ENCODE measurements at regions not wholly inside any gene's neighbourhood (a gene's known extent, or its start where the extent isn't known, plus 50 kb on each side); places are given as distances from the start of the nearest gene placed in this dataset.

DNA sequence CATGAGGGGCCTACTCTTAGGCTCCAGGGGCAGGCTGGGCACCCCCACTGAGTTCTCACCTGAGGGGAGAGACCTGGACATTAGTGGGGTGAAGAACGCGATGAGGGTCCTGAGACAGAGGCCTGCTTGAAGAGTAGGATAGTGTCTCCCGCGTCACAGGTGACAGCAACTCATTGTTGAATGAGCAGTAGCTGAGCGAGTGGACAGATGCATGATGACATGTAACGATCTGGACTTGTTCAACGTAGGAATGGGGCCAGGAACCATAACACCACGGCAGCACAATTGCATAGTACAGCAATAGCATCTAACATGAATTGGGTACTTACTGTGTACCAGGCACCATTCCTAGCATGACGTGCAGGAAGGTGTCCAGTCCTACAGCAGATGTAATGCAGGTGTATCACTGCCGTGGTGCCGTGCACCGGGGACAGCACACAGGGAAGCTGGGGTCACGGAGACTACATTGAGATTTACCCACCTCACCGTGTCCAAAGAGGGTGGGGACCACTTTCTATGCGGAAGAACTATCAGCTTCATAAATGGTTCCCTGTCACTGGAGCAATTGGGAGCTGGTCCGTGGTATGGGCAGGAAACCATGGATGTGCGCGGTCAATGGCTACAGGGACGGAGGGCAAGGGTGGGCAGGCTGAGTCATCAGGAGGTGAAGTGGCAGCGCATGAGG, 1019.1 kb downstream of the TBC1D22A start:
- no peak for DNase-seq (ENCODE audit: low read depth in 2 of 2)

DNA sequence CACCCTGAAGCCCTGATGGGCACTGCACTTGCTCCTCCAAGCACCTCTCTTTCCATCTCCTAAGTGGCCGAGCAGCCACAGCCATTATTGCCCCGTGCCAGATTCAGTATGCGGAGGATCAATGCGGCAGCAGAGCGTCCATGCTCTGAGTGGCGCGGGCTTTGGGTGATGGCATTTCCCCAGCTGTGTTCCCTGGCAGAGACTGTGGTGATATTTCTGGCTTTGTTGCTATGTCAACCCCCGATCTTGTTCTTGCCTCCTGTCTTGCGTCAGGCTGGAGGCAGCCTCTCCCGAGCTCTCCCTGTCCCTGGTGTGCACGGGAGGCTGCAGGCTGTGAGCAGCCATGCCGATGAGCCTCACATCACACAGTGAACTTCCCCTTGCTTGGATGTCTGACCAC, 1018.6 kb downstream of the TBC1D22A start:
- no peak for DNase-seq (ENCODE audit: low read depth in 2 of 2)

DNA sequence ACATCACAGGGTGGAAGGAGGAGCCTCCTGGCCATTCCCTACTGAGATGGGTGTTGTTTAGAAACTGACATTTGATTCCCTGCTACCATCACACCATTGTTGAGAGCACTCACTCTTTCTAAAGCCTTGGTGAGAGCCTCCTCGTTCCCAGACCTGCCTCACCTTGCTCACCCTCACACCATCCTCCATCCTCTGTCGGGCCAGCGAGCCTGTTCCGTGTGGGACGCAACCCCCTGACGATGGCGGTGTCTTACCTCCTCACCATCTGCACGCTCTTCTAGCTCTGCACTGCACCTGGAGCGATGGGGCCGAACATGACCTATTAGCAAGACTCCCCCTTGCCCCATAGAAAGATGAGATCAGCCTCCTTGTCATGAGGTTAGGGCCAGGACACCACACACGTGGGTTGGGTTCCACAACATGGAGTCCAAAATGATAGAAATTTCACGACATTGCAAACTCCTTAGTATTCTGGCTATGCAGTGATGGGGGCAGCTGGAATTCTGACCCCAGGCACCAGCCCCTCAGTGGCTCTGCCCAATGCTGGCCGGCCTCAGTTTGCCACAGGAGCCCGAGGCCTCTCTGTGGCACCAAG, 1017.9 kb downstream of the TBC1D22A start:
- no peak for DNase-seq (ENCODE audit: low read depth in 2 of 2)

DNA sequence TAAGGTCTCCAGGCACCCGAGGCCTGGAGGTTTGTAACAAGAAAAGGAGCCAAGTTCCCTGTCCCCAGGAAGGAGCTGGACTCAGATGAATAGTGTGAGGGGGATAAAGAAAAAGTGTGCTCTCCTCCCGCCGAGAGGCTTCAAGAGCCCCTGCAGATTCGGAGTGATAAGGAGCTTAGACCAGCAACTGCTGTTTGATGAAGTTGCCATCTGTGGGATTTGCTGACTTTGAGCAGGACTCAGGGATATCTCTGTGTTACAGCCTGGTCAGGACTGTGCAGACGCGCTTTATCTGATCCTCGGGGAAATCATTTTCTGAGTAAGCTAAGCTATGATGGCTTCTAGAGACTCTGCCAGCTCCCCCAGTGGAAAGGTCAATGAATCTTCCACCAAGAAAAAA, 1017.0 kb downstream of the TBC1D22A start:
- no peak for DNase-seq (ENCODE audit: low read depth in 2 of 2)

DNA sequence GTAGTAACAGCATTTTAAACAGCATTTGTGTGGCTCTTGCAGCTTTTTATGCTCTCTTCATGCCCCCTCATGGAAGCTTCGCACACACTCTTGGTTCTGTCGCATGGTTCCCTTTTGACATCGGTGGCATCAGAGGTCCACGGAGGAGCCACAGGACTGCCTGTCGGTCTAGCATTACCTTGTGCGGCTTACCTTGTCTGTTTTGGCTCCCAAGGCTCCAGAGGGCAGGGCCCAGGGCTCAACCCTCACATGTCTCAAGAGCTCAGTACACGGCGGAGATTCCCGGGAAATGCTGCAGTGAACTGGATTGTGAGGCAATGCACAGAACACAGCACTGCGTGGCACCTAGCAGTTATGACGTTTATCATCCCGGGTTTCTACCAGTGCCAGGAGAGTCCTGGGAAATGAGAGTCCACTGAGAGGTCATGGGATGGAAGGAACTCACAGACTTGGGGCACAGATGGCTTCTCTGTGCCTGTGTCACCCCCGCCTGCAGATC, 1015.8 kb downstream of the TBC1D22A start:
- no peak for DNase-seq (ENCODE audit: low read depth in 2 of 2)

DNA sequence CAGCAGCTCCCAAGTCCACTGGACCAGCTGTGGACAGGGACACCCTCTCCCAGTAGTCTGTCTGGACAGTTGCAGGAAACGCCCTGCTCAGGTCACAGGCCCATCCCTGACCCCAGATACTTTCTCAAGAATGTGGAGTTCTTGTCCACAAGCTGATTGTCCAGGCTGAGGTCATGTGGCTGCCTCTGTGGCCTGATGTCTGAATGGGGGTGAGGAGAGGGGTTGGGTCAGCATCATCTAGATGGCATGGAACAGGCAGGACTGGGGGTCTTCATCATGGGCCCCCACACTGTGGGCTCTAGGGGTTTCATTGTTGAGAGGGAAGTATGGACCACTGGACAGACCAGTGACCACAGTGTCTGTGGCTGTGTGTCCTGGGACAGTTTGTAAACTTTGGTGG, 1015.0 kb downstream of the TBC1D22A start:
- DNase-seq (ENCODE audit: low read depth in 2 of 2) = no peak

DNA sequence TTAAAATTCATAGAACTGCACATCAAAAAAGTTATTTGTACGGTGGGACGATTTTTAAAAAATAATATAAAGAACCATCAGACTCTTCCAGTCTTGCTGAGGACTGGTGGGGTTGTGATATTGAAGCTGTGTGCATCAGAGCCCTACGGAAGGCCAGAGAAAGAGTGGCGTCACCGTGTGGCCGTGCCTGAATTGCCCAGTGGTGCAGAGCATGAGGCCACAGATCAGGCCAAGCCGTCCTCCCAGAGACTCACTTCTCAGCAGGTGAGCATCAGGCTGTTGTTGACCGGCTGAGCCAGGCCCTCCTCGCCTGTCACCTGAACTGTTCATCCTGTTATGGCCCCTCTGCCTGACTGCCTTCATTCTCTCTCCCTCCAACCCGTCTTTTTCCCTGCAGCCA, 1013.9 kb downstream of the TBC1D22A start:
- no peak for DNase-seq (ENCODE audit: low read depth in 2 of 2)

DNA sequence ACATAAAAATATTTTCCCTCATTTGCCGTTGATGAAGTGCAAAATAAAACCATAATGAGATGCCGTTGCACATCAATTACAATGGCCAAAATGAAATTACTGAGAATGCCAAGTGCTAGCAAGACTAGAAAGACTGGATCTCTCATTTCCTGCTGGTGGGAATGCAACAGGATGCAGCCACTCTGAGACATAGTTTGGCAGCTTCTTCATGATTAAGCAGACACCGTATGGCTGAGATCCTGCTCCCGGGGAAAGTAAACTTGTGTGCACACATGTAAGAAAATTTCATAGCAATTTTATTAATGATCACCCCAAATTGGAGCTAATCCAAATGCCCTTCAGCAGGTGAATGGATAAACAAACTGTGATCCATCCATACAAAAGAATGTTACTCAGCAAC, 1013.2 kb downstream of the TBC1D22A start:
- no peak for DNase-seq (ENCODE audit: low read depth in 2 of 2)

DNA sequence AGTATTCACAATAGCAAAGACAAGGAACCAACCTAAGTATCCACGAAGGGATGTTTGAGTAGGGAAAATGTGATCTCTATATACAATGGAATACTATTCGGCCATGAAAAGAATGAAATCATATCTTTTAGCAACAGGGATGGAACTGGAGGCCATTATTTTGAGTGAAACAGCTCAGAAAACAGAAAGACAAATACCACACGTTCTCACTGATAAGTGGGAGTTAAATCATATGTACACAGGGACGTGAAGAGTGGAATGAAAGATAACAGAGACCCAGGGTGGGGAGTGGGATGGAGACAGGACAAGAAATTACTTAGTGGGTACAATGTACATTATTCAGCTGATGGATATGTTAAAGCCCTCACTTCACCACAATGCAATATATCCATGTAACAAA, 1012.7 kb downstream of the TBC1D22A start:
- DNase-seq (ENCODE audit: low read depth in 2 of 2) = no peak

DNA sequence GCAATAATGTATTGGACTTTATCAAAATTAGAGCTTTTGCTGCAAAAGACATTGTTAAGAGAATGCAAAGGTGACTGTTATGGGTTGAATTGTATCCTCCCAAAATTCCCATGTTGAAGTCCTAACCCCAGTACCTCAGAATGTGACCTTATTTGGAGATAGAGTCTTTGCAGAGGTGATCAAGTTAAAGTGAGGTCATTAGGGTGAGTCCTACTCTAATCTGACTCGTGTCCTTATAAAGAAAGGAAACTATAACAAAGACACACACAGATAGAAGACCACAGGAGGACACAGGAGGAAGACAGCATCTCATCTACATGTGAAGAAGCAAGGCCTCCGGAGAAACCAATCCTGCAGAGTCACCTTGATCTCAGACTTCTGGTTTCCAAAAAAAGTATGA, 1011.2 kb downstream of the TBC1D22A start:
- no peak for DNase-seq (ENCODE audit: low read depth in 2 of 2)

DNA sequence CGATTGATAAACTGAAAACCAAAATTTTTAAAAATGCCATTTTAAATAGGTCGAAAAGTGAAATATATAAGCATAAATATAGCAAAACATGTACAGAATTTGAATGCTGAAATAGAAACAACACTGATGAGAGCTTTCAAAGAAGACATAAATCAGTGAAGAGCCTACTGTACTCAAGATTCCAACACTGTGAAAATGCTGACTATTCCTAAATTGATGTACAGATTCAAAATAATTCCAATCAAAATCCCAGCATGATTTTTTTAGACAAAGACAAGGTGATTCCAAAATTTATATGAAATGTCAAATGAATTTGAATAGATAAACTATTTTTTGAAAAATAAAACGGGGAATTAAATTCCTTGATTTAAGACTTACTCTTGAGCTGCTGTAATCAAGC, 1010.4 kb downstream of the TBC1D22A start:
- no peak for DNase-seq (ENCODE audit: low read depth in 2 of 2)

DNA sequence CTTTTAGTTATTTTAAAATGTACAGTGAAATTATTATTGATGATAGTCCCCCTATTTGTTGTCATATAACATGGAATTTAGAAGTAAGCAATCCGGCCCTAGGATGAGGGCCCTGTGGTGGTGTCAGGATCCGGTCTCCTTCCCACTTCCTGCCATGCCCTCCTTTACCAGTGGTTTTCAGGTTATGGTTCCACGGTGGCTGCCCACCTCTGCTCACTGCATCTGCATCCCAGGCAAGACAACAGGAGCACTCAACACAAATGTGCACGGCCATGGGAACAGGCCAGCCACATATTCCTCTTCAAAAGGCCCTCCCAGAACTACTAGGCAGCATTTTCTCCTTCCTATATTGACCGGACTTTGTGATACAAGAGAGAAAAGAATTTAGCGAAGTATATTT, 1007.2 kb downstream of the TBC1D22A start:
- no peak for DNase-seq (ENCODE audit: low read depth in 2 of 2)

DNA sequence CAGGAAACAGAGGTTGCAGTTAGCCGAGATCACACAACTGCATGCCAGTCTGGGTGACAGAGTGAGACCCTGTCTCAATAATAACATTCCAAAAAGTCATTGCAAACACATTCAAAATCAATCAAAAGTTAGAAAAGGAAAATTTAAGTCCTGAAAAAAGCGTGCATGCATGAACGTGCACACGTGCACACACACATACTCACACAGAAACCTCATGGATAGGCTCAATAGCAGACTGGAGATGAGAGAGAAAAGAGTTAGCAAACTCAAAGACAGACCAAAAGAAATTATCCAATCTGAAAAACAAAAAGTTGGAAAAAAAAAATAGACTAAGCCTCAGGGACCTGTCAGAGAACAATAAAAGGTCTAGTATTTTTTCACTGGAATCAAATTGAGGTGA, 1005.6 kb downstream of the TBC1D22A start:
- no peak for DNase-seq (ENCODE audit: low read depth in 2 of 2)

DNA sequence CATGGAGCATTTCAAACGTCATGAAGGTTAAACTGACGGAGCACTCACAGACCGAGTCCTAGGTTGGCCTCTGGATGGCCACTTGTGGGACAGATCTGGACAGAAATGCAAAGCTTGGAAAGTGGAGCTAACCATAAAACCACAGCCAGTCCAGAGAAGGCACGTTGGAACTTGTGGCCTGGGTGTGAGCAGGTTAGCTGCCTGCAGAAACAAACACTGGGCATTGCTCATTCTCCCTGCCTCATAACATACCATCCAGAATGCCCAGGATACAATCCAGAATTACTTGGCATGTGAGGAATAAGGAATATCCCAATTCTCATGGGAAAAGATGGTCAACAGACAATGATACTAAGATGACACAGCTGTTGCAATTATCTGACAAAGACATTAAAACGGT, 1005.0 kb downstream of the TBC1D22A start:
- DNase-seq (ENCODE audit: low read depth in 2 of 2) = no peak

DNA sequence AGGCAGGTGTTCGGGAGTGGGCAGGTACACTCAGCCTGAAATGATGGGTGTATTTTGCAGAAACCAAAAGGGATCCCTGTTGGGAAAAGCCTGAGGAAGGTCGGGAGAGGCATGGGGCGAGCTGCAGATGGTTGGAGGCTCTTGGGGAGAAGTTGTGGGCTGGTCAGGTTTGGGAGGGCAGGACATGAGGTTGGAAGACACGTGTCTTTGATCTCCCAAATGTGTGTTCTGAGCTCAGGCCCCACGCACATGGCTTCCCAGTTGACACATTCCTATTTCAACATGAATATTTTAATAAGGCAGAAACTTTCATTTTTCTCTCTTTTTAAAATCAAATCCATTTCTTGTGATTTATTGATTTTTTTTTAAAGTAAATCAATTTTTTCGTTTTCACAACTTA, 1003.3 kb downstream of the TBC1D22A start:
- no peak for DNase-seq (ENCODE audit: low read depth in 2 of 2)

DNA sequence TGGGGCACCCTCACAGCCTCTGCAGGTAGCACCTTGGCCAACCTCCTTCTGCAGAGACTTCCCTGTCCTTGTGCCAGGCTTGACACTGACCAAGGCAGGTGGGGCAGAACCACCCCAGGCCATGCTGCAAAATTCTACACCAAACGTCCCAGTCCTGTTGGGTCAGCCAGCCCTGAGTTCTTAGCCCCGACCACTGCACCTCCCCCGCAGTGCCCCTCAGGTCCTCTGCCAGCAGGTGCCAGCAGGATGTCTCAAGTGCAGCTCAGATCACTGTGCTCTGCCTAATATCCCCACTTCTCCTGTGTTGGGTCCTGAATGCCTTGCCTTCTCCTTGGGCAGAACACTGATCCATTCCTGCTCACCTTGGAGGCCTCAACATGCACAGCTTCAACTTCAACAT, 999.7 kb downstream of the TBC1D22A start:
- DNase-seq (ENCODE audit: low read depth in 2 of 2) = no peak

DNA sequence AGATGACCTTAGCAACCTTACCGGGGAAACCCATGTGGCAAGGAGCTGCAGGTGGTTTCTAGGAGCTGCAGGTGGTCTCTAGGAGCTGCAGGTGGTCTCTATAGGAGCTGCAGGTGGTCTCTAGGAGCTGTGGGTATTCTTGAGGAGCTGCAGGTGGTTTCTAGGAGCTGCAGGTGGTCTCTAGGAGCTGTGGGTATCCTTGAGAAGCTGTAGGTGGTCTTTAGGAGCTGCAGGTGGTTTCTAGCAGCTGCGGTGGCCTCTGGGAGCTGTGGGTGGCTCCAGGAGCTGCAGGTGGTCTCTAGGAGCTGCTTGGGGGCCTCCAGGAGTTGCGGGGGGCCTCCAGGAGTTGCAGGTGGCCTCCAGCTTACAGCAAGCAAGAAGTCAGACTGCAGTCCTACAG, 997.5 kb downstream of the TBC1D22A start:
- no peak for DNase-seq (ENCODE audit: low read depth in 2 of 2)

DNA sequence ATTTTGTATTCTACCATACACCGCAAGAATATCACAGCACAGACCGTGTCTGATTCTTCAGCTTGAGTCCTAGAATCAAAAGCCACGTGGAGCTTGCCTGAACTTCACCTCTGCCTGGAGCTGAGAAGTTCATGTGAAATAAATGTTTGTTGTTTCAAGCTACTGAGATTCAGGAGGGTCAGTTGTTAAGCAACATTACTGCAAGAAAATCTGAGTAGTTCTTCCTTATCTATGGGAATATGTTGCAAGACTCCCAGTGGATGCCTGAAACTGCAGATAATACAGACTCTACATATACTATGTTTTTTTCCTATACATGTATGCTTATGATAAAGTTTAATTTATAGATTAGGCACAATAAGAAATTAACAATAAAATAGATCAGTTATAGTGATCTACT, 995.3 kb downstream of the TBC1D22A start:
- no peak for DNase-seq (ENCODE audit: low read depth in 2 of 2)

DNA sequence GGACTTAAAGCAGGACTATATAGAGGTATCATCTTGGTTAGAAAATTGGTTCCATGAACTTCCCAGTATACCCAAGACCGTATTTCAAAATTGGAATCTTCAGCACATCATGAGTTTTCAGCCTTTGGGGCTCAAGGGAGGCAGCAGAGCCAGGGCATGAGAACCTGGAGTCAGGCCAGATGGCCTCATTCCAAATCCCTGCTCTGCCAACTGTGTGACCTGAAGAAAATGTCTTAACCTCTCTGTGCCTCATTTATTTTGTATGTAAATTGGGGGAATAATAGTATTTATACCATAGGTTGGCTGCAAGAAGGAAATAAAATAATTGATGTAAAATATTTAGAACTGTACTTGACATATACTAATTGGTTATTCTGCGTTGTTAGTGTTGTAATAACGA, 987.6 kb downstream of the TBC1D22A start:
- no peak for DNase-seq (ENCODE audit: low read depth in 2 of 2)

DNA sequence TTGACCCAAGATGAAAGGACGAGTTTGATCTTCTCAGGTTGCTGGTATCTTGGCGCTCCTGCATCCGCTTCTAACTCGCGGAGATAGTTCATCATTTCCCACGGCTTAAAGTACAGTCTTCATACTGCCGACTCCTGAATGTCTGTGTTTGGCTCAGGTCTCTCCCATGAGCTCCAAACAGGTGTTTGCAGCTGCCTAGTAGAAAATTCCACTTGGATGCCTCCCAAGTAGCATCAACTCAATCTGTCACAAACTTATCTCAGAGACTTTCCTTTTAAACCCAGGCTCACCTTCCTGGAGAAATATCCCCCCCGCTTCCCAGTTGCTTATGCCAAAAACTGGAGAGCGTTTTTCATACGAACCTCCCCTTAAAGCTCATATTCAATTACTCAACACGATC, 986.5 kb downstream of the TBC1D22A start:
- DNase-seq (ENCODE audit: low read depth in 2 of 2) = no peak

DNA sequence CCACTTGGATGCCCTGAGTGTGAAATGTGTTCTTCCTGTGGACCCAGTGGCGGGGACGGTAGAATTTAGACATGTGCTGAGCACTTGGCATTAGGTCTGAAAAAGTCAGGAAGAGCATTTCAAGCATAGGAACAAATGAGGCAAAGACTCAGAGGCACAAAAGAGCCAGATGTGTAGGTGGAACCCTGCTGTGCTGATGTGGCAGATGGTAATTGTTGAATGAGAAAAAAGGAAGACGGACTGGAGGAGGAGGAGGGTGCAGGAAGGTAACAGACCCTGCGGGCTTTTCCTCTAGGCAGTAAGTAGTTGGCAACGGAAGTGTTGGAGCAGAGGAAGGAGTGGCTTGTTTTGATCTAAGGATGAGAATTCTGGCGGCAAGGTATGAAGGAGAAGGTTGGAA, 985.8 kb downstream of the TBC1D22A start:
- DNase-seq (ENCODE audit: low read depth in 2 of 2) = no peak

DNA sequence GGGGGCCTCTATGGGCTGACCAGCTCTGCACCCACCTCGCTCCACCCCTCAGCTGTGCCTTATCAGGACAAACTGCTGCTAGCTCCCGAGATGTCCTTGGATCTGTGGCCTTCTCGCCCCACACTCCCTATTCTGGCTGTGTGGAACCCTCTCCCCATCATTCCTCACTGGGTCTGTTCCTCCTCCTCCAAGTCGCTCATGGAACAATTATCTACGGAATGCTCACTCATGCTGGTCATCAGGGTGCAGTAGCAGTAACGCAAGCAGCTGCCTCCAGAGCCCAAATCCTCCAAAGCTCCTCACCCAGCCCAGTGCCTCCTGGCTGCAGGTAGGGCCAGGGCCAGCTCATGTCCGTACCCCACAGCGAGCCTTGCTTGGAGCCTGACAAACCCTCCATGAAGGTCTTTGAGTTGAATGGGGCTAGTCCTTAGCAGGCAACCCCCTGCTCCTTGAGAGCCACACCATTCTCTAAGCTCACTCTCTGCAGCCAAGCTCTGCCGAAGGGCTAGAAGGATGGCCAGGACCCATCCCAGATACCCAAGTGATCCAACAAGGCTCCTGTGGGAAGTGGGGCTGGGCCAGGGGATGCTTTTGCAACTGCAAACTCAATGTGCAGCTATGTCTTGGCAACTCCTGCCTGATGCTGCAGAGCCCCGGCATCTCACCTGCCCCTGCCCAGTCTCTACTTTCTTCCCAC, 977.8 kb downstream of the TBC1D22A start:
- no peak for DNase-seq (ENCODE audit: low read depth in 2 of 2)

DNA sequence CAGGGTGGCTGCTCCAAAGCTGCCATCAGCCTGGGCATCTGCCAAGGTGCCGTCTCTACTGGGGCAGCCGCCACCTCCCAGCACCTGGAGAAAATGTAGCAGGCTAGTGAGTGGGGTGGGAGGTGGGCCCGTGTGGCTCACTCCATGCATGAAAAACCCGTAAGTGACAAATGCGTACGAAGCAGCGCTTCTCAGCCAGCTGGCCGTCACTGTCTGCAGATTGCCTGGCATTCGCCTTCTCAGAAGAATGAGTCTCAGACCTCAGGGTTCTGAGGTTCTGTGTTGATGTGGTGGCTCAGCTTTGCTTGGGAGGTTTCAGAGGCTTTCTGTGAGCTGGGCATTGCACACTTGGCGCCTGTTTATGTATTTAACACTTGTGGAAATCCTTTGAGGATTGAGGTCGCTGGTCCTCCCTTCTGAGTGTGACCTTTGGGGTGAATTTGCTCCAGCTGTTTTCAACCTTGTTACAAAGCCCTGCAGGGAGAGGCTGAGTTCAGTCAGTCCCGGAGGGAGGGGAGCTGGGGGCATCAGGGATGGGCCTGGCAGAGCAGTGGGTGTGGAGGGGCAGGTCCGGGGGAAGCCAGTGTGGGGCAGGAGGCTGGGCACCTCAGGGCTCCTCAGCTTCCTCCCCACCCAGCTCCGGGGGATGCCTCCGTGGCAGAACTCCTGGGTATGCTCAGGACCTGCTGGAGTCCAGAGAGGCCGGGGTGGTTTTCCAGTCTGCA, 977.0 kb downstream of the TBC1D22A start:
- no peak for DNase-seq (ENCODE audit: low read depth in 2 of 2)
